ENCODE measurements at regions not wholly inside any gene's neighbourhood (a gene's known extent, or its start where the extent isn't known, plus 50 kb on each side); places are given as distances from the start of the nearest gene placed in this dataset.
"Not testable (repeated sequence)": the region's sequence is repeated elsewhere in the genome, so short reads cannot be mapped to it uniquely, and the experiment has no call there.

- not testable (repeated sequence) for H3K27me3 ChIP-seq; H3K4me1 ChIP-seq; DNase-seq (ENCODE audit: low spot score in 2 of 2); H3K36me3 ChIP-seq; H3K27ac ChIP-seq; H3K4me3 ChIP-seq; H3K9me3 ChIP-seq
- WGBS, 2 donors, result 76 to 80% methylated on average over 5 of the region's 5 CpGs
These were observed 183.3 kb upstream of the LRRC61 start for GRCh38 chr7:150139840-150140239.

- not testable (repeated sequence) for H3K36me3 ChIP-seq; H3K4me1 ChIP-seq; H3K9me3 ChIP-seq; DNase-seq (ENCODE audit: low spot score in 2 of 2); H3K4me3 ChIP-seq; H3K27me3 ChIP-seq; H3K27ac ChIP-seq
- 51 to 65% methylated on average over 11 of the region's 13 CpGs for WGBS, 2 donors
These were observed 181.4 kb upstream of the LRRC61 start for GRCh38 chr7:150141525-150142345.

- not testable (repeated sequence) for H3K9me3 ChIP-seq; H3K4me3 ChIP-seq; H3K27ac ChIP-seq; H3K27me3 ChIP-seq; H3K36me3 ChIP-seq; H3K4me1 ChIP-seq; DNase-seq (ENCODE audit: low spot score in 2 of 2)
- 61 to 68% methylated on average over 3 of the region's 3 CpGs for WGBS, 2 donors
These were observed 177.0 kb upstream of the LRRC61 start for GRCh38 chr7:150146124-150146523.

GRCh38 chr7:150147524-150147923 is 175.6 kb upstream of the LRRC61 start:
- not testable (repeated sequence) for H3K27ac ChIP-seq; H3K4me3 ChIP-seq; H3K36me3 ChIP-seq; DNase-seq (ENCODE audit: low spot score in 2 of 2); H3K4me1 ChIP-seq; H3K27me3 ChIP-seq; H3K9me3 ChIP-seq
- WGBS, 2 donors, result 26% methylated on average over 3 of the region's 3 CpGs

GRCh38 chr7:150156015-150156414 is 167.1 kb upstream of the LRRC61 start:
- 55 to 78% methylated on average over 4 of the region's 4 CpGs for WGBS, 2 donors
- not testable (repeated sequence) for H3K36me3 ChIP-seq; H3K9me3 ChIP-seq; DNase-seq (ENCODE audit: low spot score in 2 of 2); H3K27ac ChIP-seq; H3K4me1 ChIP-seq; H3K4me3 ChIP-seq; H3K27me3 ChIP-seq

GRCh38 chr7:150158696-150159095 is 164.5 kb upstream of the LRRC61 start:
- not testable (repeated sequence) for H3K4me3 ChIP-seq; H3K27ac ChIP-seq; H3K27me3 ChIP-seq; H3K36me3 ChIP-seq; DNase-seq (ENCODE audit: low spot score in 2 of 2); H3K9me3 ChIP-seq; H3K4me1 ChIP-seq
- WGBS, 2 donors, result 86 to 94% methylated on average over 15 of the region's 15 CpGs

- H3K36me3 ChIP-seq; H3K4me3 ChIP-seq; H3K4me1 ChIP-seq; DNase-seq (ENCODE audit: low spot score in 2 of 2); H3K27ac ChIP-seq; H3K9me3 ChIP-seq; H3K27me3 ChIP-seq: not testable (repeated sequence)
- WGBS, 2 donors, result 67% methylated on average over 1 of the region's 1 CpG
These were observed 153.6 kb upstream of the LRRC61 start for GRCh38 chr7:150169515-150169914.

- DNase-seq (ENCODE audit: low spot score in 2 of 2); H3K9me3 ChIP-seq; H3K4me3 ChIP-seq; H3K27ac ChIP-seq; H3K27me3 ChIP-seq; H3K36me3 ChIP-seq; H3K4me1 ChIP-seq: not testable (repeated sequence)
- WGBS, 2 donors, result 73 to 82% methylated on average over 3 of the region's 4 CpGs
These were observed 153.1 kb upstream of the LRRC61 start for GRCh38 chr7:150169943-150170490.

- H3K27me3 ChIP-seq; H3K9me3 ChIP-seq; H3K4me3 ChIP-seq; DNase-seq (ENCODE audit: low spot score in 2 of 2); H3K36me3 ChIP-seq; H3K4me1 ChIP-seq; H3K27ac ChIP-seq: not testable (repeated sequence)
- WGBS, 2 donors, result 100% methylated on average over 1 of the region's 1 CpG
These were observed 139.6 kb upstream of the LRRC61 start for GRCh38 chr7:150183602-150184001.

GRCh38 chr7:150189963-150190362 is 133.2 kb upstream of the LRRC61 start:
- not testable (repeated sequence) for H3K4me3 ChIP-seq; H3K27ac ChIP-seq; DNase-seq (ENCODE audit: low spot score in 2 of 2); H3K4me1 ChIP-seq; H3K36me3 ChIP-seq; H3K27me3 ChIP-seq; H3K9me3 ChIP-seq
- WGBS, 2 donors, result 50 to 52% methylated on average over 1 of the region's 1 CpG

- not testable (repeated sequence) for DNase-seq (ENCODE audit: low spot score in 2 of 2); H3K27ac ChIP-seq; H3K36me3 ChIP-seq; H3K4me3 ChIP-seq; H3K9me3 ChIP-seq; H3K4me1 ChIP-seq; H3K27me3 ChIP-seq
- 76 to 77% methylated on average over 4 of the region's 4 CpGs for WGBS, 2 donors
These were observed 130.6 kb upstream of the LRRC61 start for GRCh38 chr7:150192541-150192940.

GRCh38 chr7:150193866-150194265 is 129.3 kb upstream of the LRRC61 start:
- not testable (repeated sequence) for H3K9me3 ChIP-seq; DNase-seq (ENCODE audit: low spot score in 2 of 2); H3K27me3 ChIP-seq; H3K4me1 ChIP-seq; H3K36me3 ChIP-seq; H3K4me3 ChIP-seq; H3K27ac ChIP-seq
- whole genome bisulfite sequencing, 2 donors, result 59 to 61% methylated on average over 3 of the region's 3 CpGs
